NT2/D1 (cell line): ENCODE measurements at regions not wholly inside any gene's neighbourhood (a gene's known extent, or its start where the extent isn't known, plus 50 kb on each side); places are given as distances from the start of the nearest gene placed in this dataset.

Experiments used
- SUZ12 ChIP-seq: IDR thresholded peaks from 2 replicates; pipeline ENCODE4 v1.6.1; 2011; ENCODE audit not compliant: insufficient read length, insufficient read depth; ENCODE audit errors: extremely low read depth
- YY1 ChIP-seq: IDR thresholded peaks from 2 replicates; pipeline ENCODE4 v1.6.1; 2011; ENCODE audit not compliant: insufficient read length, insufficient read depth
- ZNF274 ChIP-seq: IDR thresholded peaks from 2 replicates; pipeline ENCODE4 v1.6.1; 2011; ENCODE audit warnings: mild to moderate bottlenecking, low read depth, low read length

GRCh38 chr11:46175401-46176002 is 54.2 kb upstream of the PHF21A start:
- no peak for TF ChIP-seq YY1
- TF ChIP-seq SUZ12: no peak
- TF ChIP-seq ZNF274: no peak
